Activated T-cell treated with anti-CD3 and anti-CD28 coated beads, Interleukin-2, amount 50 U/mL, for 24 hours (primary cell): ENCODE measurements at regions not wholly inside any gene's neighbourhood (a gene's known extent, or its start where the extent isn't known, plus 50 kb on each side); places are given as distances from the start of the nearest gene placed in this dataset.

Experiments used
- DNase-seq: peaks from one replicate; pipeline ENCODE4 v3.0.0-alpha.2; 2020
- H3K27ac Mint-ChIP-seq: 2 replicates; pipeline ENCODE4 v1.8.0; 2020; ENCODE audit warnings: mild to moderate bottlenecking, mixed read lengths
- H3K27me3 Mint-ChIP-seq: 2 replicates; pipeline ENCODE4 v1.8.0; 2020; ENCODE audit warnings: mixed read lengths
- H3K36me3 Mint-ChIP-seq: 2 replicates; pipeline ENCODE4 v1.8.0; 2020; ENCODE audit warnings: low read depth, mixed read lengths
- H3K4me1 Mint-ChIP-seq: 2 replicates; pipeline ENCODE4 v1.8.0; 2020; ENCODE audit warnings: low read depth, mixed read lengths
- H3K4me3 Mint-ChIP-seq: 2 replicates; pipeline ENCODE4 v1.8.0; 2020; ENCODE audit warnings: mild to moderate bottlenecking, moderate library complexity, mixed read lengths
- H3K9me3 Mint-ChIP-seq: 2 replicates; pipeline ENCODE4 v1.8.0; 2020; ENCODE audit warnings: mixed read lengths

DNA sequence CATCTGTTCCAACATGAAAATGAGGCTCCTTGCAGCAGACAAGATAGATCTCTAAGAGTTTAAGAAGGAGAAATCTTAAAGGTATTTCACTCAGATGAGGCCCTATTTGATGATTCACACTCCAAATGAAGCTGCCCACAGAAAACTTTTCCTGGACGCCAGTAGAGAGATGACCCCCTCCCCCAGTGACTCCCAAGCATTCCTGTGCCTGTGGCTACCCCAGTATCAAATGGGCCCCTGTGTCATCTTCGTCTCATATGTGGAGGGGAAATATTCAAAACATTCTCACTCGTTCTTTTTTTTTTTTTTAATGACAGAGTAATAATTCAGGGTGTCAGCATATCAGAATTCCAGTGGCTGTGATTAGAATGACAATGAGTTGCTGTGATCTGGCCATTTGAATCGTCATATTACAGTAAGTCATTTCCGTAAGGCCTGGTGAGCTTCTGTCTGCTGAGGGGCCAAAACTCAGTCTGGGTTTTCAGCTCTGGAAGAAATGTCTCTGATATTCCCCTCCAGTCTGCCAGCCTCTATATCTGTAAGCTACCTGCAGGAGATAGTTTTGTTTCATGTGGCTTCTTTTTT lies 194.7 kb downstream of the URI1 start:
- no peaks in the 10 kb centered on the region for H3K27me3 Mint-ChIP-seq
- H3K9me3 Mint-ChIP-seq = no peaks in the 10 kb centered on the region
- H3K27ac Mint-ChIP-seq = no peak overlapping the region
- no peak overlapping the region for H3K4me3 Mint-ChIP-seq
- DNase-seq = no peak
- H3K36me3 Mint-ChIP-seq = no peaks in the 10 kb centered on the region
- no peaks in the 10 kb centered on the region for H3K4me1 Mint-ChIP-seq

DNA sequence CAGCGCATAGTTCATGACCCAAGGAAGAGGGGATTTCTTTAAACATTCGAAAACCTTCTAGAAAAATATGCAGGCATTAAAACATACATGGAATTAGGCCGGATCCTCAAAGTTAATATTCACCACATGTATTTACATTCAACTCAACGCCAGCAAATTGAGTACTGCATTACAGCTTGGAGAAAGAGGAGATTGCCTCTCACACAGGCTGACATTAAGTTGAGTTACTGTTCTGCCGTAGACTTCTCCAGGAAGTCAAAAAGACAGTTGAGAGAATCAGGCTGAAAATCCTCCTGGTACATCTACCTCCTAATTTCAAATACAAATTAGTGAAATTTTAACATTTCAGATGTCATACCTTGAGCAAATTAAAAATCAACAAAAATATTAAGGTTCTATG lies 195.7 kb downstream of the URI1 start:
- H3K4me1 Mint-ChIP-seq = no peaks in the 10 kb centered on the region
- H3K9me3 Mint-ChIP-seq = no peaks in the 10 kb centered on the region
- no peaks in the 10 kb centered on the region for H3K27me3 Mint-ChIP-seq
- no peak overlapping the region for H3K27ac Mint-ChIP-seq
- no peak overlapping the region for H3K4me3 Mint-ChIP-seq
- no peak for DNase-seq
- H3K36me3 Mint-ChIP-seq = no peaks in the 10 kb centered on the region

DNA sequence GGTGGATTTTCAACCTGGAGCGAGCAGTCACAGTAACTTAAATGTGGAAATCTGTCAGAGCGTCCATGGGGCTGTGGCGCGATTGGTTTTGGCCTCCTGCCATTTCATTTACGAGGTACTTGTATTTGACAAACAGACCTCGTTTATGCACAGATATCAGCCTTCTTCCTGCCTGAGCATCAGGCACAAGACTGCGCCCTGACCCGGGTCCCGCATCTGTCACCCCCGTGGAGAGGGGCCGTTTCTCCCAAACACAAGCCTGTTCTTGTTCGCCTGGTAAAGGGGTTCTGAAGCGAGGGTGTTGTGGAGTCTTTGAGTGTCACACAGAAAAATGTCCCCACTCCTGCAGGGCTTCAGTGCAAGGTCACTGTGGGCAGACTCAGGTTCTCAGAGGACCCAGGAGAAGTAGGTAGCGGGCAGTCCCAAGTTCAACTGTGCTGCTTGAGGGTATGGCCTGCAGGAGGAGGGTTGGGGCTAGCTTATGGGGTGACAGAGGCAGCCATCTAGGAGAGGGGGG lies 202.3 kb downstream of the URI1 start:
- DNase-seq = no peak
- Mint-ChIP-seq H3K4me1 (no peaks in the 10 kb centered on the region), H3K4me3 (no peak overlapping the region), H3K27me3 (peaks cover 5% of the 10 kb centered on the region), H3K27ac (no peak overlapping the region), H3K36me3 (no peaks in the 10 kb centered on the region), H3K9me3 (no peaks in the 10 kb centered on the region)

DNA sequence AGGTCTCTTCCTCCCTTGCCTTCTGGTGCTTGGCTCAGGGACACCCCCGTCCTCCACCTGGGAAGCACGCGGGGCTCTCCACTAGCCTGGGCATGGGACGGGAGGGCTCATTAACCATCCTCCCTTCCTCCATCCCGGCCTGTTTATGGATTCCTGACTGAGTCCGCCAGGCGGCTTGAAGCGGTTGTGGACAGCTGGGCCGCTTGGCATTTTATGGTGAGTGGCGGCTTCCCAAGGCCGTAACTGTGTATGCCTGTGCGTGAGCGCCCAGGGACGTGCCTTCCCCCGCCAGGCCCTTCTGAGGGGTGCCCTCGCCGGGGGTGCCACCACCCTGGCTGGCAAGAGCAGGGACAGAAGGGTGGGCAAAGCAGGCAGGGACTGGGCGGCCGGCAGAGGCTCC lies 202.8 kb downstream of the URI1 start:
- no peaks in the 10 kb centered on the region for H3K4me1 Mint-ChIP-seq
- peaks cover 5% of the 10 kb centered on the region for H3K27me3 Mint-ChIP-seq
- H3K36me3 Mint-ChIP-seq = no peaks in the 10 kb centered on the region
- H3K9me3 Mint-ChIP-seq = no peaks in the 10 kb centered on the region
- H3K4me3 Mint-ChIP-seq = no peak overlapping the region
- no peak for DNase-seq
- no peak overlapping the region for H3K27ac Mint-ChIP-seq

GRCh38 chr19:30145467-30145866 lies 203.4 kb downstream of the URI1 start:
- H3K4me1 Mint-ChIP-seq = no peaks in the 10 kb centered on the region
- H3K27me3 Mint-ChIP-seq = peaks cover 5% of the 10 kb centered on the region
- no peaks in the 10 kb centered on the region for H3K36me3 Mint-ChIP-seq
- H3K9me3 Mint-ChIP-seq = no peaks in the 10 kb centered on the region
- no peak for DNase-seq
- no peak overlapping the region for H3K4me3 Mint-ChIP-seq
- no peak overlapping the region for H3K27ac Mint-ChIP-seq

- Mint-ChIP-seq H3K36me3 (no peaks in the 10 kb centered on the region), H3K9me3 (no peaks in the 10 kb centered on the region), H3K4me3 (no peak overlapping the region), H3K27ac (no peak overlapping the region), H3K4me1 (peaks cover 2% of the 10 kb centered on the region), H3K27me3 (peaks cover 5% of the 10 kb centered on the region)
- no peak for DNase-seq
These were observed 204.3 kb downstream of the URI1 start for GRCh38 chr19:30146346-30146745.

- no peak overlapping the region for H3K27ac Mint-ChIP-seq
- peaks cover 5% of the 10 kb centered on the region for H3K27me3 Mint-ChIP-seq
- no peaks in the 10 kb centered on the region for H3K36me3 Mint-ChIP-seq
These were observed 206.2 kb downstream of the URI1 start for GRCh38 chr19:30148039-30148790.

DNA sequence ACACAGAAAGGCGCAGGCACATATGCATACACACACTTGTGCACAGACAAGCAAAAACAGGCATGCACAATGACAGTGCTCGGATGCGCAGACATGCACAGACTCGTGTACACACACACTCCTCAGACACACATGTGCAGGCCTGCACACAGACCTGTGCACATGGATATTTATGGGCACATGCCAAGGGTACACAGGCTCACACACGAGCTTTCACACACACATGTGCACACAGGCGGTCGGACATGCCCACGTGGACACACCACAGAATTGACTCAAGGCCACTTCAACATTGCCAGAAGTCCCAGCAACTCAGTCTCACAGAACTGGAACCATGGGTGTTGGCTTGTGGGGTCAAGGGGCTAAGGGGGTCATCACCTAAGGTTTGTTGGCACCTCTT lies 206.8 kb downstream of the URI1 start:
- Mint-ChIP-seq H3K27ac (no peak overlapping the region), H3K4me1 (peaks cover 2% of the 10 kb centered on the region), H3K27me3 (peaks cover 7% of the 10 kb centered on the region), H3K9me3 (no peaks in the 10 kb centered on the region), H3K4me3 (no peak overlapping the region), H3K36me3 (no peaks in the 10 kb centered on the region)
- DNase-seq = no peak

More at GRCh38 chr19:30148039-30148790, 206.2 kb downstream of the URI1 start:
- Mint-ChIP-seq H3K4me1 (peaks cover 2% of the 10 kb centered on the region), H3K9me3 (no peaks in the 10 kb centered on the region), H3K4me3 (no peak overlapping the region)
- no peak for DNase-seq

DNA sequence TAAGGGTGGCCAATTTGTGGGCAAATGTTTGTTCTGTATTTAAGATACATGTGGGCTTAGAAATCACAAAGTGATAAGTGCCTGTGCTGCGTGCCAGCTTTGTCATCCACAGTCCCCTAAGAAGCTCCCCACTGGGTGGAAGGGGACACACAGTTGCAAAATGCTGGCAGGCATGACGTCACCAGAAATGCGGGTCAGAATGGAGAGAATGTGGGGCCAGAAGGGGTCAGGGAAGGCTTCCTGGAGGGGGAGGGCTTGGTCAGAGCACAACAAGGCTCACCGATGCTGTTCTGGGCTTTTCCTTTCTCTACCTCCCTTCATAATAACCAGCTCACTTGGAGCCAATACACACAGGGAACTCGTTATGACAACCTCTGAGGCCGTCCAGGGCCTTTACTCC lies 207.3 kb downstream of the URI1 start:
- no peak overlapping the region for H3K4me3 Mint-ChIP-seq
- DNase-seq = no peak
- no peaks in the 10 kb centered on the region for H3K9me3 Mint-ChIP-seq
- no peaks in the 10 kb centered on the region for H3K36me3 Mint-ChIP-seq
- H3K4me1 Mint-ChIP-seq = peaks cover 3% of the 10 kb centered on the region
- no peak overlapping the region for H3K27ac Mint-ChIP-seq
- H3K27me3 Mint-ChIP-seq = peaks cover 7% of the 10 kb centered on the region

DNA sequence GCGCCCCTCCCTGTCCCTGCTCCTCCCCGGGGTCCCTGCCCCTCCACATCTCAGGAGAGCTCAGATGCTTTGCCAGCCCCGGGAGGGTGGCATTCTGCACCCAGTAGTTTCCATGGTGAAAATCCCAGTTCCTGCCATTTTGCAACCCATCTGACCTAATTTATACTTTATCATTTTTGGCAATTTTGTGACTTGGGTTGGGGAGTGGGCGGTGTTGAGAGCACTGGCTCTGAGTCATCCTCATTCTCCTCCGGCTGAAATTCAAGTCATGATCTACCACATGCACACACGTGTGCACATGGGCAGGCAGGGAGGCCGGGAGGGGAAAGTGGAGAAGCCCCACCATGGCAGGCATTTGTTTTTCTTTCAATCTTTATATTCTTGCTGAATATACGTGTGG lies 208.6 kb downstream of the URI1 start:
- no peaks in the 10 kb centered on the region for H3K9me3 Mint-ChIP-seq
- no peaks in the 10 kb centered on the region for H3K36me3 Mint-ChIP-seq
- H3K4me3 Mint-ChIP-seq = no peak overlapping the region
- no peak overlapping the region for H3K27ac Mint-ChIP-seq
- H3K4me1 Mint-ChIP-seq = peaks cover 3% of the 10 kb centered on the region
- no peak for DNase-seq
- peaks cover 7% of the 10 kb centered on the region for H3K27me3 Mint-ChIP-seq

DNA sequence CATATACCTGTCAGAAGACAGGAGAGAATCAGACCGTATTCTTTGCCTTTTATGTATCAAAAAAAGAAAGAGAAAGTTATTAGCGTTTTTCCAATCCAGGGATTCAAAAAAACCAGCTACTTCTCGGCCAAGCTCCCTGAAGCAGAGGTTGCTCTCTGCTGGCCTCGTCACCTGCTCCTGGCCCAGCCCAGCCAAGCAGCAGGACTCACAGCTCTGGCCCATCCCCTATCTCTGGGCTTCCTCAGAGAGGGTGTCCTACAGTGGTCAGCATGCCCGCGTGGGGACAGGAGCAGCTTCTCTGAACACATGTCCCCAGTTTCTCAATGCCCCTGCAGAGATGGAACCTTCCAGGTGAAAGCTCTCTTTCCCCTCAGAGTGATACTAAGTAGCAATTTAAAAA lies 209.0 kb downstream of the URI1 start:
- Mint-ChIP-seq H3K27me3 (peaks cover 7% of the 10 kb centered on the region), H3K9me3 (no peaks in the 10 kb centered on the region), H3K4me3 (no peak overlapping the region), H3K27ac (no peak overlapping the region), H3K4me1 (peaks cover 3% of the 10 kb centered on the region), H3K36me3 (no peaks in the 10 kb centered on the region)
- DNase-seq = no peak

DNA sequence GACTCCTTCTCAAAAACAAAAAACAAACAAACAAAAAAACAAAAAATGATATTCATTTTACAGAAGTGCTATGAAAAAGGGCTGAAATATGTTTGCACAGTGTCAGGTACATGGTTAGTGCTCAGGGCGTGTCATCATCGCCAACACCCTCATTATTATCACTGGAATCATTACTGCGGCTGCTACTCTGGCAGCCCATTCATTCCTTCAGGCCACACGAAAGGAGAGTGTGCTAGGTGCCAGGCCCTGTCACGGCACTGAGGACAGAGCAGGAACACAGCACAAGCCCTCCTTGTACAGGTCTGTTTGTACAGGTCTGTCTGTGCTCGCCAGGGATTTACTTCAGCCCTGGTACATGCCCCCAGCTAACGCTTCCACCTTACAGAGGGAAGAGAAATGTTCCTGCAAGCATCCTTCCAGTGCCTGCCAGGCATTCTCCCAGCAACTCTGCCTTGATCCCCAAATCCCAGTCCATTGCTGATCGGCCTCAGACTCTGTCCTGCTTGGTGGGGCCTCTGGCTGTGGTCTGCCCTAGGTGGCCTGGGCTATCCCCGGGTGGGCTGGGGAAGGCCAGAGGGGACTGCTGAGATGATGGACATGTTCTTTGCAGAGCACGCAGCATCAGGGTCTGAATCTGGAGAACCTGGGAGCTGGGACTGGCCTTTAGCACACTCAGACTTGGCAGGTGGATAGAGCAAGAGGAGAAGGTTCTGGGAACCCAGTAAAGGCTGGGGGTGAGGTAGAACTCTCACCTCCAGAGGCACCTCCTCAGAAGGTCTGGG lies 210.7 kb downstream of the URI1 start:
- peaks cover 3% of the 10 kb centered on the region for H3K4me1 Mint-ChIP-seq
- H3K36me3 Mint-ChIP-seq = no peaks in the 10 kb centered on the region
- H3K27ac Mint-ChIP-seq = no peak overlapping the region
- no peak overlapping the region for H3K4me3 Mint-ChIP-seq
- DNase-seq = no peak
- no peaks in the 10 kb centered on the region for H3K9me3 Mint-ChIP-seq
- peaks cover 12% of the 10 kb centered on the region for H3K27me3 Mint-ChIP-seq

- Mint-ChIP-seq H3K27me3 (peaks cover 10% of the 10 kb centered on the region), H3K9me3 (no peaks in the 10 kb centered on the region), H3K27ac (no peak overlapping the region), H3K4me1 (peaks cover 3% of the 10 kb centered on the region), H3K4me3 (no peak overlapping the region), H3K36me3 (no peaks in the 10 kb centered on the region)
- DNase-seq = no peak
These were observed 211.5 kb downstream of the URI1 start for GRCh38 chr19:30153326-30154210.

DNA sequence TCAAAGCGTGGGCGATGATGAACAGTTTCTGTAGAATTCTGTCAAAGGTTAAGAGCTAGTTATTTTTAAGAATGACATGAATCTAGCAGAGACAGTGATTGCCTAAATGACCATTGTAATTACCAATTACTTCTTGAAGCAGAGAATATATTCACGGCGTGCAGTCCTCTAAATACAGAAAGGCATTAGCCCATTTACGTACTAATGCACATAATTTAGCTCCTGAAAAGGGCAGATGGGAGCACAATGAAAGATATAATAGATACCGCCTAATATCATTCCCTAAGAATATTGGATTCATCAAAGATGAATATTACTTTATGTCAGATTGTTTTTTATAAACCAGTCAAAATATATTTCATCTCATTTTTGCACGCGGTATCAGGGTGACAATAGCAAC lies 212.4 kb downstream of the URI1 start:
- no peaks in the 10 kb centered on the region for H3K36me3 Mint-ChIP-seq
- H3K27ac Mint-ChIP-seq = no peak overlapping the region
- no peak for DNase-seq
- peaks cover 3% of the 10 kb centered on the region for H3K4me1 Mint-ChIP-seq
- peaks cover 7% of the 10 kb centered on the region for H3K27me3 Mint-ChIP-seq
- no peaks in the 10 kb centered on the region for H3K9me3 Mint-ChIP-seq
- no peak overlapping the region for H3K4me3 Mint-ChIP-seq
